ENCODE measurements at regions not wholly inside any gene's neighbourhood (a gene's known extent, or its start where the extent isn't known, plus 50 kb on each side); places are given as distances from the start of the nearest gene placed in this dataset. TPM values are rescaled to one million over a fixed set of nuclear protein-coding genes. Genes with fewer than 3 reads are reported as not detected.

Small RNA genes lying in the stretch of these regions (microRNA-seq; reads per million reads assigned to microRNA genes)
- not detected for gene MIR4643 (ENCODE audit: borderline microRNAs expressed, borderline replicate concordance)
